HEK293 (cell line): ENCODE measurements at regions not wholly inside any gene's neighbourhood (a gene's known extent, or its start where the extent isn't known, plus 50 kb on each side); places are given as distances from the start of the nearest gene placed in this dataset.

Experiments used
- CTCF ChIA-PET: fragments of 350-600 bp; formaldehyde crosslinking; extraction: SDS; loops from one replicate; lab custom pipeline; 2021; ENCODE audit warnings: antibody characterized with exemption; lab: Yijun Ruan, JAX
- POLR2A ChIA-PET: fragments of 300-600 bp; formaldehyde crosslinking; extraction: SDS; loops from one replicate; lab custom pipeline; 2020; ENCODE audit warnings: antibody characterized with exemption, inconsistent platforms; lab: Yijun Ruan, JAX
- H3K27ac ChIP-seq: fragments of 200-500 bp; sonication (Bioruptor generic); 2 replicates; pipeline ENCODE4 v1.5.1; 2014; ENCODE audit warnings: low read depth, low read length, control low read depth, inconsistent platforms; ENCODE audit errors: extremely low read depth
- H3K36me3 ChIP-seq, 2 experiments: fragments of 200-500 bp in 1 of 2; sonication (Bioruptor generic) in 1 of 2; 1 replicate in 1 of 2; 2 replicates in 1 of 2; pipeline ENCODE4 v1.5.1; 2014 to 2017; ENCODE audit warnings: inconsistent platforms in 2 of 2, low read length in 2 of 2; ENCODE audit not compliant: control insufficient read depth in 2 of 2, insufficient read depth in 1 of 2
- H3K4me1 ChIP-seq: fragments of 200-500 bp; sonication (Bioruptor generic); 2 replicates; pipeline ENCODE4 v1.5.1; 2014; ENCODE audit warnings: mild to moderate bottlenecking, low read length, inconsistent platforms; ENCODE audit not compliant: control insufficient read depth, insufficient read depth
- H3K4me3 ChIP-seq: 2 replicates; pipeline ENCODE4 v1.5.1; 2011; ENCODE audit warnings: low read depth, mild to moderate bottlenecking, control low read depth, low read length, moderate library complexity
- H3K9me3 ChIP-seq: fragments of 200-500 bp; sonication (Bioruptor generic); 2 replicates; pipeline ENCODE4 v1.5.1; 2014; ENCODE audit warnings: low read depth, low read length, inconsistent platforms; ENCODE audit not compliant: control insufficient read depth, insufficient read depth
- ATF2 ChIP-seq: fragments of 450-650 bp; formaldehyde crosslinking; IDR thresholded peaks from 2 replicates; pipeline ENCODE4 v1.5.1; 2016; ENCODE audit warnings: missing biosample characterization, missing genetic modification characterization, low read depth
- BCL11A ChIP-seq: fragments of 450-650 bp; formaldehyde crosslinking; IDR thresholded peaks from 2 replicates; pipeline ENCODE4 v1.5.1; 2016; ENCODE audit warnings: low read depth, missing biosample characterization, missing genetic modification characterization
- INSM2 ChIP-seq: fragments of 450-650 bp; formaldehyde crosslinking; IDR thresholded peaks from 2 replicates; pipeline ENCODE4 v1.5.1; 2016; ENCODE audit warnings: missing biosample characterization, missing genetic modification characterization
- PRDM4 ChIP-seq: fragments of 450-650 bp; formaldehyde crosslinking; IDR thresholded peaks from 2 replicates; pipeline ENCODE4 v1.5.1; 2017; ENCODE audit warnings: missing biosample characterization, missing genetic modification characterization
- SALL2 ChIP-seq: fragments of 450-650 bp; formaldehyde crosslinking; IDR thresholded peaks from 2 replicates; pipeline ENCODE4 v1.5.0; 2017; ENCODE audit warnings: missing biosample characterization, mild to moderate bottlenecking, missing genetic modification characterization, borderline replicate concordance
- YY1 ChIP-seq: fragments of 450-650 bp; formaldehyde crosslinking; IDR thresholded peaks from 2 replicates; pipeline ENCODE4 v1.5.1; 2018; ENCODE audit warnings: missing biosample characterization, missing genetic modification characterization
- ZBTB1 ChIP-seq: fragments of 450-650 bp; formaldehyde crosslinking; IDR thresholded peaks from 2 replicates; pipeline ENCODE4 v1.5.1; 2016; ENCODE audit warnings: missing biosample characterization, missing genetic modification characterization
- ZBTB17 ChIP-seq: fragments of 450-650 bp; formaldehyde crosslinking; IDR thresholded peaks from 2 replicates; pipeline ENCODE4 v1.5.1; 2016; ENCODE audit warnings: missing biosample characterization, missing genetic modification characterization
- ZFP3 ChIP-seq: fragments of 450-650 bp; formaldehyde crosslinking; IDR thresholded peaks from 2 replicates; pipeline ENCODE4 v1.5.1; 2016; ENCODE audit warnings: low read depth, missing biosample characterization, missing genetic modification characterization
- ZFP37 ChIP-seq: fragments of 450-650 bp; formaldehyde crosslinking; IDR thresholded peaks from 2 replicates; pipeline ENCODE4 v1.5.1; 2016; ENCODE audit warnings: missing biosample characterization, missing genetic modification characterization
- ZNF114 ChIP-seq: fragments of 450-650 bp; formaldehyde crosslinking; IDR thresholded peaks from 2 replicates; pipeline ENCODE4 v1.5.0; 2017; ENCODE audit warnings: missing biosample characterization, missing genetic modification characterization
- ZNF132 ChIP-seq: fragments of 450-650 bp; formaldehyde crosslinking; IDR thresholded peaks from 2 replicates; pipeline ENCODE4 v1.5.1; 2017; ENCODE audit warnings: missing biosample characterization, missing genetic modification characterization, borderline replicate concordance
- ZNF140 ChIP-seq: fragments of 450-650 bp; formaldehyde crosslinking; IDR thresholded peaks from 2 replicates; pipeline ENCODE4 v1.5.1; 2016; ENCODE audit warnings: missing biosample characterization, missing genetic modification characterization
- ZNF184 ChIP-seq: fragments of 450-650 bp; IDR thresholded peaks from 2 replicates; pipeline ENCODE4 v1.5.1; 2018; ENCODE audit warnings: missing biosample characterization, mild to moderate bottlenecking, missing genetic modification characterization
- ZNF274 ChIP-seq, 2 experiments: fragments of 200-500 bp in 1 of 2; fragments of 450-650 bp in 1 of 2; sonication (Bioruptor generic) in 1 of 2; formaldehyde crosslinking in 1 of 2; IDR thresholded peaks; 2 replicates each; pipeline versions ENCODE4 v1.5.1 to v1.6.1; 2014 to 2016; ENCODE audit warnings: borderline replicate concordance in 1 of 2, inconsistent platforms in 1 of 2, low read length in 1 of 2, missing biosample characterization in 1 of 2, missing genetic modification characterization in 1 of 2
- ZNF394 ChIP-seq: fragments of 450-650 bp; formaldehyde crosslinking; IDR thresholded peaks from 2 replicates; pipeline ENCODE4 v1.5.1; 2016; ENCODE audit warnings: missing biosample characterization, missing genetic modification characterization, mild to moderate bottlenecking, moderate library complexity, borderline replicate concordance
- ZNF398 ChIP-seq: fragments of 450-650 bp; formaldehyde crosslinking; IDR thresholded peaks from 2 replicates; pipeline ENCODE4 v1.5.1; 2017; ENCODE audit warnings: missing biosample characterization, missing genetic modification characterization
- ZNF513 ChIP-seq: fragments of 450-650 bp; IDR thresholded peaks from 2 replicates; pipeline ENCODE4 v1.5.1; 2018; ENCODE audit warnings: missing biosample characterization, missing genetic modification characterization
- ZNF645 ChIP-seq: fragments of 450-650 bp; formaldehyde crosslinking; IDR thresholded peaks from 2 replicates; pipeline ENCODE4; 2016; ENCODE audit warnings: missing biosample characterization, missing genetic modification characterization
- ZNF670 ChIP-seq: fragments of 450-650 bp; formaldehyde crosslinking; IDR thresholded peaks from 2 replicates; pipeline ENCODE4 v1.5.1; 2016; ENCODE audit warnings: missing biosample characterization, missing genetic modification characterization, low read depth

- no peak overlapping the region for H3K4me3 ChIP-seq
- H3K36me3 ChIP-seq, result no peaks in the 10 kb centered on the region
- H3K27ac ChIP-seq, result no peak overlapping the region
- POLR2A ChIA-PET, result no interaction called here
- H3K9me3 ChIP-seq, result no peaks in the 10 kb centered on the region
- CTCF ChIA-PET, result interaction anchor here (0.6 to 2.1 kb wide), 3 partner anchors 17 to 600 kb away, joined by 3 to 9 read pairs (median 5); no protein-coding TSS in a partner anchor
- TF ChIP-seq ZFP3 (no peak), ZNF274 (IDR thresholded peaks at IDR 0.05; ENCODE audit: low read length) (no peak), ZNF274 (tag by site-specific recombination; IDR thresholded peaks at IDR 0.05; ENCODE audit: borderline replicate concordance) (no peak), ZNF394 (tag by site-specific recombination) (no peak), ZNF670 (no peak), ZNF184 (tag by site-specific recombination) (no peak), ZBTB1 (tag by site-specific recombination) (no peak), SALL2 (tag by site-specific recombination) (no peak), PRDM4 (no peak), ZBTB17 (tag by site-specific recombination) (no peak), ZNF114 (tag by site-specific recombination) (no peak), INSM2 (tag by site-specific recombination) (no peak), ZNF132 (tag by site-specific recombination) (no peak), ZNF513 (tag by site-specific recombination) (no peak), ATF2 (no peak), ZFP37 (tag by site-specific recombination) (no peak), BCL11A (tag by site-specific recombination) (no peak), ZNF398 (tag by site-specific recombination) (no peak), YY1 (tag by site-specific recombination) (no peak), ZNF645 (tag by site-specific recombination) (no peak), ZNF140 (tag by site-specific recombination) (no peak)
- peaks cover 10% of the 10 kb centered on the region for H3K4me1 ChIP-seq
Observed at GRCh38 chr4:71201057-71201456, 137.8 kb upstream of the SLC4A4 start.
